ENCODE measurements at regions not wholly inside any gene's neighbourhood (a gene's known extent, or its start where the extent isn't known, plus 50 kb on each side); places are given as distances from the start of the nearest gene placed in this dataset.

GRCh38 chr14:37796703-37797416, 201.4 kb downstream of the TTC6 start:
- no peak for DNase-seq
- no peak overlapping the region for H3K4me3 Mint-ChIP-seq
- H3K9ac ChIP-seq (ENCODE audit: insufficient read depth, low read length, poor library complexity, severe bottlenecking), result no peak overlapping the region
- no peaks in the 10 kb centered on the region for H3K36me3 ChIP-seq (replicated peaks in 1 of 2; ENCODE audit: control insufficient read depth in 1 of 2, insufficient read depth in 2 of 2, low read length in 2 of 2)
- no peak overlapping the region for H3K4me2 ChIP-seq (replicated peaks; ENCODE audit: extremely low read depth, low read length, poor library complexity, severe bottlenecking)
- no peaks in the 10 kb centered on the region for H4K20me1 ChIP-seq (ENCODE audit: insufficient read depth, low read length)
- no peaks in the 10 kb centered on the region for H3K79me2 ChIP-seq (ENCODE audit: insufficient read depth, low read length)
- no peak overlapping the region for H3K27ac Mint-ChIP-seq
- no CpG with 5 or more reads among the region's 4 CpGs for WGBS (ENCODE audit: insufficient coverage)
- no peaks in the 10 kb centered on the region for H3K4me1 Mint-ChIP-seq
- peaks cover 0 to 3% (median 0%) of the 10 kb centered on the region in 7 donors for H3K9me3 Mint-ChIP-seq
- H2AFZ ChIP-seq (ENCODE audit: insufficient read depth, low read depth, low read length, poor library complexity, severe bottlenecking), result no peak overlapping the region
- intact Hi-C loops (cut with micrococcal nuclease), result no loop called here
- H3K27me3 ChIP-seq (ENCODE audit: control insufficient read depth in 2 of 2, insufficient read depth in 2 of 2, low read length in 2 of 2), result no peaks in the 10 kb centered on the region
- H3K27me3 Mint-ChIP-seq (ENCODE audit: low read depth in 3 of 3), result peaks cover 0 to 2% (median 0%) of the 10 kb centered on the region in 3 donors
- H3K9me3 ChIP-seq (replicated peaks in 1 of 2; ENCODE audit: control insufficient read depth in 1 of 2, insufficient read depth in 1 of 2, low read length in 2 of 2), result no peaks in the 10 kb centered on the region
- no peaks in the 10 kb centered on the region for H3K36me3 Mint-ChIP-seq
- H3K4me3 ChIP-seq (replicated peaks in 1 of 3; ENCODE audit: low read depth in 2 of 3, low read length in 3 of 3), result no peak overlapping the region
- no peaks in the 10 kb centered on the region for H3K4me1 ChIP-seq (ENCODE audit: control insufficient read depth in 1 of 2, insufficient read depth in 2 of 2, low read length in 2 of 2)
- TF ChIP-seq CTCF (IDR thresholded peaks at IDR 0.05), result no peak
- no peak overlapping the region for H3K27ac ChIP-seq (ENCODE audit: low read depth in 1 of 2, low read length in 2 of 2)

GRCh38 chr14:37797675-37798074, 202.2 kb downstream of the TTC6 start:
- no peaks in the 10 kb centered on the region for H3K79me2 ChIP-seq (ENCODE audit: insufficient read depth, low read length)
- no peak overlapping the region for H2AFZ ChIP-seq (ENCODE audit: insufficient read depth, low read depth, low read length, poor library complexity, severe bottlenecking)
- no peaks in the 10 kb centered on the region for H3K27me3 ChIP-seq (ENCODE audit: control insufficient read depth in 2 of 2, insufficient read depth in 2 of 2, low read length in 2 of 2)
- peaks cover 0 to 2% (median 0%) of the 10 kb centered on the region in 3 donors for H3K27me3 Mint-ChIP-seq (ENCODE audit: low read depth in 3 of 3)
- H3K4me2 ChIP-seq (replicated peaks; ENCODE audit: extremely low read depth, low read length, poor library complexity, severe bottlenecking), result no peak overlapping the region
- no peak for TF ChIP-seq CTCF (IDR thresholded peaks at IDR 0.05)
- no peaks in the 10 kb centered on the region for H3K4me1 ChIP-seq (ENCODE audit: control insufficient read depth in 1 of 2, insufficient read depth in 2 of 2, low read length in 2 of 2)
- no peaks in the 10 kb centered on the region for H3K36me3 Mint-ChIP-seq
- H3K36me3 ChIP-seq (replicated peaks in 1 of 2; ENCODE audit: control insufficient read depth in 1 of 2, insufficient read depth in 2 of 2, low read length in 2 of 2), result no peaks in the 10 kb centered on the region
- no peak overlapping the region for H3K9ac ChIP-seq (ENCODE audit: insufficient read depth, low read length, poor library complexity, severe bottlenecking)
- no peak overlapping the region for H3K27ac ChIP-seq (ENCODE audit: low read depth in 1 of 2, low read length in 2 of 2)
- H4K20me1 ChIP-seq (ENCODE audit: insufficient read depth, low read length), result no peaks in the 10 kb centered on the region
- WGBS (ENCODE audit: insufficient coverage), result no CpG with 5 or more reads among the region's 1 CpG
- H3K4me1 Mint-ChIP-seq, result no peaks in the 10 kb centered on the region
- no peak for DNase-seq
- intact Hi-C loops (cut with micrococcal nuclease), result no loop called here
- H3K4me3 ChIP-seq (replicated peaks in 1 of 3; ENCODE audit: low read depth in 2 of 3, low read length in 3 of 3), result no peak overlapping the region
- H3K9me3 Mint-ChIP-seq, result peaks cover 0 to 4% (median 0%) of the 10 kb centered on the region in 7 donors
- H3K27ac Mint-ChIP-seq, result no peak overlapping the region
- H3K9me3 ChIP-seq (replicated peaks in 1 of 2; ENCODE audit: control insufficient read depth in 1 of 2, insufficient read depth in 1 of 2, low read length in 2 of 2), result no peaks in the 10 kb centered on the region
- H3K4me3 Mint-ChIP-seq, result no peak overlapping the region

Data from CD14-positive monocyte (primary cell).